ENCODE measurements at regions not wholly inside any gene's neighbourhood (a gene's known extent, or its start where the extent isn't known, plus 50 kb on each side); places are given as distances from the start of the nearest gene placed in this dataset.
"Not testable (repeated sequence)": the region's sequence is repeated elsewhere in the genome, so short reads cannot be mapped to it uniquely, and the experiment has no call there.

- no peak for DNase-seq (ENCODE audit: low read depth)
- H3K4me3 ChIP-seq (ENCODE audit: low read depth, low read length): no peak overlapping the region
- no peak for TF ChIP-seq CTCF (IDR thresholded peaks at IDR 0.05; ENCODE audit: insufficient read depth, low read depth, low read length, missing control alignments)
Measured at GRCh38 chr2:215866606-215867005, 146.7 kb downstream of the MREG start.

- DNase-seq (ENCODE audit: low read depth): no peak
Measured at GRCh38 chr2:215863687-215864086, 149.7 kb downstream of the MREG start.

GRCh38 chr2:215862351-215862771, 151.0 kb downstream of the MREG start:
- no peak for TF ChIP-seq CTCF (IDR thresholded peaks at IDR 0.05; ENCODE audit: insufficient read depth, low read depth, low read length, missing control alignments)
- no peak for DNase-seq (ENCODE audit: low read depth)
- no peak overlapping the region for H3K4me3 ChIP-seq (ENCODE audit: low read depth, low read length)

More at GRCh38 chr2:215863687-215864086, 149.7 kb downstream of the MREG start:
- no peak overlapping the region for H3K4me3 ChIP-seq (ENCODE audit: low read depth, low read length)
- TF ChIP-seq CTCF (IDR thresholded peaks at IDR 0.05; ENCODE audit: insufficient read depth, low read depth, low read length, missing control alignments): no peak

GRCh38 chr2:215861607-215862350, 151.6 kb downstream of the MREG start:
- no peak overlapping the region for H3K4me3 ChIP-seq (ENCODE audit: low read depth, low read length)
- TF ChIP-seq CTCF (IDR thresholded peaks at IDR 0.05; ENCODE audit: insufficient read depth, low read depth, low read length, missing control alignments): no peak
- no peak for DNase-seq (ENCODE audit: low read depth)

GRCh38 chr2:215856080-215856479, 157.3 kb downstream of the MREG start:
- no peak overlapping the region for H3K4me3 ChIP-seq (ENCODE audit: low read depth, low read length)
- no peak for DNase-seq (ENCODE audit: low read depth)
- no peak for TF ChIP-seq CTCF (IDR thresholded peaks at IDR 0.05; ENCODE audit: insufficient read depth, low read depth, low read length, missing control alignments)

- H3K4me3 ChIP-seq (ENCODE audit: low read depth, low read length); DNase-seq (ENCODE audit: low read depth): not testable (repeated sequence)
Measured at GRCh38 chr2:215855308-215855707, 158.0 kb downstream of the MREG start.

GRCh38 chr2:215854008-215854407, 159.3 kb downstream of the MREG start:
- no peak for TF ChIP-seq CTCF (IDR thresholded peaks at IDR 0.05; ENCODE audit: insufficient read depth, low read depth, low read length, missing control alignments)
- H3K4me3 ChIP-seq (ENCODE audit: low read depth, low read length): no peak overlapping the region
- no peak for DNase-seq (ENCODE audit: low read depth)

Data from GM12865 (cell line).